HuH-7 (cell line): ENCODE measurements at regions not wholly inside any gene's neighbourhood (a gene's known extent, or its start where the extent isn't known, plus 50 kb on each side); places are given as distances from the start of the nearest gene placed in this dataset.
A peak's percentile ranks its signal among the peaks of the same experiment; 100 is the strongest.
"Not testable (repeated sequence)": the region's sequence is repeated elsewhere in the genome, so short reads cannot be mapped to it uniquely, and the experiment has no call there.

ENCODE experiments used
- DNase-seq: peaks from one replicate; pipeline ENCODE4 v3.0.0; 2011; ENCODE audit warnings: low spot score

- DNase-seq = no peak
Measured at GRCh38 chr2:219726916-219727315, 99.5 kb downstream of the SLC4A3 start.

- DNase-seq = no peak
Measured at GRCh38 chr2:219727771-219728429, 100.5 kb downstream of the SLC4A3 start.

GRCh38 chr2:219728991-219729487, 101.6 kb downstream of the SLC4A3 start:
- DNase-seq = no peak

DNA sequence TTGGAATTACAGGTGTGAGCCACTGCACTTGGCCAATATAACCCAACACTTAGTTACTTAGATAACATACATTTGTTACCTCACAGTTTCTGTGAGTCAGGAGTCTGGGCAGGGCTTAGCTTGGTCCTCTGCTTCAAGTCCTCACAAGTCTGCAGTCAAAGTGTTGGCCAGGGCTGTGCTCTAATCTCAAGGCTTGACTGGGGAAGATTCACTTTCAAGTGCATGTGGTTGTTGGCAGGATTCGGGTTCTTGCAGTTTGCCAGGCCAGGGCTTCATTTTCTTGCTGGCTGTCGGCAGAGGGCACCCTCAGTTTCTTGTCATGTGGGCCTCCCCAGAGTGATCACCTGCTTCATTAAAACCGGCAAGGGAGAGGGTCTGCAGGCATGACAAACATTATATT, 103.7 kb downstream of the SLC4A3 start:
- no peak for DNase-seq

DNA sequence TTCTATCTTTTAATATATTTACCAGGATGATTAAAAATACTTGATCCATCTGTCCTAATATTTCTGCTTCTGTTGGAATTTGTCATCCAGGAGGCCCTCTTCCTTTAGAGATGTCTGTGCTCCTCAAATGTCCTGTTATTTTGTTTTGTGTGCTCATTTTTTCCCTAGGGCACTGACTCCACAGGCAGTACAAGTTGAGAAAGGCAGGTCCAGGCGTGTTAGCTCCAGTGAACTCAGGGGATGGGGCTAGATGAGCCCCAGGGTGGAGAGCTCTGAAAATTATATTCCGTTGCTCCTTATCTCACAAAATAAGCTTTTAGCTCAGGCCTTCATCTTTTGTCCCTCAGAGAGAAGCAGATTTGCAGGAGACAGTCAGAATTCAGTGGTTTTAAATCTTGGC, 105.7 kb downstream of the SLC4A3 start:
- DNase-seq = no peak

DNA sequence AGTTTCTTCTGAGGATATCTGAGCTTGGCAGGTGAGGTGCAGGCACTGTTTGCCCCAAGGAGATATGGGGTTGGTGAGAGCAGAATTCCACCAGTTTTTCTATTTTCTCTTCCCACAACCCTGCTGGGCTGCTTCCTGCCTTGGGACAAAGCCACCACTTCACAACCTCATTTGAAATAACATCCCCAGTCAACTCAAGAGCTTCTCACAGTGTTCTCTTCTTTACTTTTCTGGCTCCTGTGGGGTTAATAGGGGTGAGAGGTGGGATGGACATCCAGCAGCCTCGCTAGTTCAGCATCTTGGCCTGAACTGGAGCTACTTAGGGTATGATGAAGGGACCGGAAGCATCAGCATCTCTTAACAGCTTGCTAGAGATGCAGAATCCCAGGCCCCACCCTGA, 106.3 kb downstream of the SLC4A3 start:
- DNase-seq = no peak

DNA sequence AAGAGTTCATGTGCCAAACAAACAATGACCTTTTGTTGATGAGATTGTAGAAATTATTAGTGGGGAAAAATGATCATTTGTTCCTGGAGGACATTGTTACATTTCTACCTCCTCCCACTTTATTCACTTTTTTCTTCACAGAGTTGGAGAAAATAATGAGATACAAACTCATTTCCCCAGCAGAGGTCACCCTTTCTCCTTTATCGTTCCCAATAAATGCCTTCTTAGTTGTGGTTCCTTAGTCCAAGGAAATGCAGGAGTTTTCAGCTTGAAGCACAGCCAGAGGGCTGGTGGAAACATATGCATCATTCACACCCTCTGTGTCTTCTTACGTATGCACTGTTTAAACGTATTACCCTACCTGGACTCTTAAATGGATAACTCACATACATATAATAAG, 108.8 kb downstream of the SLC4A3 start:
- peak; percentile 51 for DNase-seq

GRCh38 chr2:219737270-219737691, 109.9 kb downstream of the SLC4A3 start:
- no peak for DNase-seq

GRCh38 chr2:219739066-219739465, 111.6 kb downstream of the SLC4A3 start:
- no peak for DNase-seq

DNA sequence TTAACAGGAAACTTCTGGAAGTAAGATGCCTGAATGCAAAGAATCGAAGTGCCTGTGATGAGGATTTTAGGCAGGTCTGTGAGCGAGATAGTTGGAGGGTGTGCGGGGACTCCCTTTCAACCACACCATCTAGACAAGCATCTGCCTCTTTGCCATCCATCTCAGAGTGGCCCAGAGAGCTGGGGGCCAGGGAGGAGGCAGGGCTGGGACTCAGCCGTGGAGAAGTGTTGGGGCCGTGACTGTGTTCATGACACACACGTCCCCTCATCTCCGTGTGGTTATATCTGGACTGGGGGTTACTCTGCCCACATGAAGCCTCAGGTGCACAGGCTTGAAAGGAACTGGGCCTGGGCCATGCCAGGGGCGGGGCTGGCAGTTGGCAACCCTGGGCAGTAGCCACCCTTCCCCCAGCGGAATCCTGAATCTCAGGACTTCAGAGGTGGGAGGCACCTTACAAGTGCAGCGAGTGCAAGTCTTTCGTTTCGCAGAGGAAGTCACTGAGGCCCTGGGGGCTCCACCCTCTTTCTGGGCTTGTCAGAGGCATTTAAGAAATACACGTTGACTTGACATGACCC, 112.5 kb downstream of the SLC4A3 start:
- no peak for DNase-seq

DNA sequence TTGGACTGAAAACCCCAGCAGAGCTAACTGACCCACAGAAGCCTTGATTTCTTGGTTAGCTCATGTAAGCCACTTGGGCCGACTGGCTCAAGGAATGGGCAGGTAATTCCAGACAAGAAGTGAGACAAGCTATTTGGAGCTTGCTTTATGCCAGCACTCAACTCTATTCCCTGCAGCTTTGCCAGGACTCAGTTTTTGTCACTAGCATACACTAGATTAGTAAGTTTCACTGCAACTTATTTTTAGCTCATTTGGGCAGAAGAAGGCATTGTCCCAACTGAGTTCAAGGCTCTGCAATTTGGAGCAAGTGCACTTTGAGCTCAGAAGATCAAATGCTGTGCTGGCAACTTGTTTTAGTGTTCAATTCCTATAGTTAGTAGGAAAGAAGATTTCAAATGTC, 116.1 kb downstream of the SLC4A3 start:
- DNase-seq = no peak

DNA sequence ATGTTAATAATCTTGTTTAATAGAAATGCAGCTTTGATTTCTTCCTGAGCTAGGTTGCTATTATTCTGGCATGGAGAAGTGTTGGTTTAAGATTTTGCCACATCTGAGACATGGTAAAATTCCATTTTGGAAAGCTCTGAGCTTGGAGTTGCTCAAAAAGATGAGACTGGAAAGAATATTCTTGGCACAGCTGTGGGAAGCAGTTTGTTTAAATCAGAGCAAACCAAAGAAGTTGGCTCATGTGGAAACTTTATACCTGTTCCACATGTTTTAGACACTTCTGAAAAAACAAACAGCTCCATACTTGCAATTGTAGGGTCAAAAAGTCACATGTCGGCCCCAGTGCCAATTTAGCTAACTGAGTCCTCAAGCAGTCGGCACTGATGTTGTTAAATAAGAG, 116.6 kb downstream of the SLC4A3 start:
- no peak for DNase-seq

- no peak for DNase-seq
Measured at GRCh38 chr2:219744600-219744999, 117.2 kb downstream of the SLC4A3 start.

DNA sequence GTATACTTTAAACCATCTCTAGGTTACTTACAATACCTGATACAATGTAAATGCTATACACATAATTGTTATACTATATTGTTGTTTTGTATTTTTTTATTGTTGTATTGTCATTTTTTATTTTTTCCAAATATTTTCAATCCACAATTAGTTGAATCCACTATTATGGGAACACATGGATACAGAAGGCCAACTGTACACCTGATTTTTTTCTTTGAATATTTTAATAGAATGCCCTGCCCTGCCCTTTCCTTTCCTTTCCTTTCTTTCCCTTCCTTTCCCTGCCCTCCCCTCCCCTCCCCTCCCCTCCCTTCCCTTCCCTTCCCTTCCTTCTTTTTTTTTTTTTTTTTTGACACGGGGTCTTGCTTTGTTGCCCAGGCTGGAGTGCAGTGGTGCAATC, 120.2 kb downstream of the SLC4A3 start:
- no peak for DNase-seq

GRCh38 chr2:219748671-219749570, 121.5 kb downstream of the SLC4A3 start:
- no peak for DNase-seq

- DNase-seq = not testable (repeated sequence)
Measured at GRCh38 chr2:219751121-219751520, 123.7 kb downstream of the SLC4A3 start.

- DNase-seq = no peak
Measured at GRCh38 chr2:219752726-219753125, 125.3 kb downstream of the SLC4A3 start.

DNA sequence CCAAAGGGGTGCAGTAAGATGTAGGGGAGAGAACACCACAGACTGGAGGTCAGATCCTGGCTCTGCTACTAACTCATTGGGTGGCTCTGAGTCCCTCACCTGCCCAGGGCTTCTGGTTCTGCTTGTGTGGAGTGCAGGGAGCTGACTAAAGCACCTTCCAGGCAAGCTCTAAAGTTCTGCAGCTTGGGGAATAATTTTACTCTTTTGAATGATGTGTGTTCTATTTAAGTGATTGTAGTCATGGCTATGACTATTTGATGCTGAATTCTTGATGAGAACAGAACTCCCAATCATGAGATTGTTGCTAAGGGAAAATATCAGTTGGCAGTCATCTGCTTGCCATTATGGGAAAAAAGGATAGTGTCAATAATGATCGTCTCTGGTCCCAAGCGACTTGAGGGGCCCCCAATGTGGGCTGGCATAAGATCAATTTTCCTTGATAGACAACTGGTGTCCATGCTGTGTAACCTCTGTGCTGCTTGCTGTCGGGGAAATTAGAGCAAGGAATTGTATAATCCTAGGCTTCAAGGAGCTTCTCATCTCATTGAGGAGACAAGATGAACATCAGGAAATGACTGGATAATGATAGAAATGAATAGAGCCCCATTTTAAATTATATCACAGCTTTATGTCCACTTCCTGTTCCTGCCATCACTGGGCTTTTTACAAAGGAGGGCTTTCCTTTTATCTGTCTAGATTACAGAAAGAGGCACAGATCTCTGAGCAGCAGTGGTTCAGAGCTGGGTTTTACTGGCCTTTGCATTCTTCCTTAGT, 131.7 kb downstream of the SLC4A3 start:
- no peak for DNase-seq

- no peak for DNase-seq
Measured at GRCh38 chr2:219759801-219760200, 132.4 kb downstream of the SLC4A3 start.

DNA sequence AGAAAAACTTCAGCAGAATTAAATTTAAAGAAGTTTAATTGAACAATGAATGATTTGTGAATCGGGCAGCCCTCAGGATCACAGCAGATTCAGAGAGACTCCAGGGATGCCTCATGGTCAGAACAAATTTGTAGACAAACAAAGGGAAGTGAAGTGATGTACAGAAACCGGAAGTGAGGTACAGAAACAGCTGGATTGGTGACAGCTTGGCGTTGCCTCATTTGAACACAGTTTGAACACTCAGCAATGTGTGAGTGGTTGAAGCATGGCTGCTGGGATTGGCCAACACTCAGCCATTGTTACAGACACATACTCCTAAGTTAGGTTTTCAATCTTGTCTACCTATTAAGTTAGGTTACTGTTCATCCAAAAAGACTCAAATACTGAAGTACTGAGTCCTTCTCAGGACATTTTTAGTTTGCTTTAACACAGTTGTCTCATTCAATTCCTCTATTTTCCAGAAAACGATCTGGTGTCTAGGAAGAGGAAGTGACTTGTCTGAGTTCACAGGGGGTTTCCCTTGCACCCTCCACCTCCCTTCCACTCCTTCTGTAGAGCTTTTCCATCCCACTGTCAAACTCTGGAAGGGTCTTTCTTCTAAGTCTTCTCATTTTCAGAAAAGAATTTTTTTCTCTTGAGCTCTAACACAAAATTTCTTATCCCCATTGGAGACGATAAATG, 137.9 kb downstream of the SLC4A3 start:
- DNase-seq = no peak

DNA sequence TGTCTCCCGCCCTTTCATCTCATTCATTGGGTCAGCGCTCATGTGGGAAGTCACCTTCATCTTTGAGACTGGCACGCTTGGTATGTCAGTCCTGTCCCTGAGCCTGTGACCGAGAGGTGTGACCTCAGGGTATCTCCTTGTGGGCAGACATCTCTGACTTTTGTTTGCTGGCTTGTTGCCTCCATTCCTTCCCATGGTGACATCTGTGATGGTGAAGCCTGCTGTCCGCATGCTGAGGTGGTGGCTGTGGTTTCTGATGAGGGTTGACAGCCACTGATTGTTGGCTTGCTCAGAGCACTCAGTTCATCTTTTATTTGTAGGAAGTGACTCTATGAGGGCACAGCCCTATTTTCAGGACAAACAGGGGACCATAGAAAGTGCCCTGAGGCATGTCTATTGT, 139.2 kb downstream of the SLC4A3 start:
- DNase-seq = no peak
